Right cardiac atrium (tissue), 5 donors: ENCODE measurements at regions not wholly inside any gene's neighbourhood (a gene's known extent, or its start where the extent isn't known, plus 50 kb on each side); places are given as distances from the start of the nearest gene placed in this dataset.
"Not testable (repeated sequence)": the region's sequence is repeated elsewhere in the genome, so short reads cannot be mapped to it uniquely, and the experiment has no call there.

Experiments
- ATAC-seq, 2 donors: fragments of 200-7000 bp; cut with Tn5 transposase; one replicate each; pipeline versions ENCODE4 v1.8.0 to v1.9.1; 2020; ENCODE audit warnings: moderate library complexity in 2 of 2, mild to moderate bottlenecking in 1 of 2
- DNase-seq, 3 donors: peaks; one replicate each; pipeline ENCODE4 v3.0.0-alpha.2; 2020
- H3K27ac ChIP-seq: one replicate; pipeline ENCODE4 v1.5.1; 2013; ENCODE audit warnings: mild to moderate bottlenecking, low read length, control low read depth, moderate library complexity
- H3K27me3 ChIP-seq: one replicate; pipeline ENCODE4 v1.6.1; 2013; ENCODE audit not compliant: control insufficient read depth, insufficient read depth
- H3K4me1 ChIP-seq: one replicate; pipeline ENCODE4 v1.6.1; 2013; ENCODE audit warnings: low read length; ENCODE audit not compliant: control insufficient read depth, insufficient read depth
- H3K4me3 ChIP-seq: one replicate; pipeline ENCODE4 v1.5.1; 2013; ENCODE audit warnings: low read length, control low read depth
- H3K9me3 ChIP-seq: one replicate; pipeline ENCODE4 v1.6.1; 2013; ENCODE audit warnings: low read length; ENCODE audit not compliant: control insufficient read depth
- WGBS: extraction: QIAGEN DNeasy Blood & Tissue Kit; methylation state at CpG from one replicate; pipeline ENCODE4 v1.1.7; 2013; 5-methylcytosine and 5-hydroxymethylcytosine counted together
- intact Hi-C, 4 donors: fragments of 100-400 bp; cut with DNase I; formaldehyde crosslinking; loops; one replicate each; pipeline versions ENCODE4 v1.11.0 to v1.14.0; 2022 to 2023
- donor health status: healthy with polysubstance abuse.
- donor health status: DM: no; HTN: yes; CAD: no.
- donor health status: DM: no; HTN: no; CAD: no.
- donor health status: DM: no; HTN: yes; CAD: no; lungs with severe emphysema.
- donor health status: DM: yes; HTN: yes; CAD: no.

DNA sequence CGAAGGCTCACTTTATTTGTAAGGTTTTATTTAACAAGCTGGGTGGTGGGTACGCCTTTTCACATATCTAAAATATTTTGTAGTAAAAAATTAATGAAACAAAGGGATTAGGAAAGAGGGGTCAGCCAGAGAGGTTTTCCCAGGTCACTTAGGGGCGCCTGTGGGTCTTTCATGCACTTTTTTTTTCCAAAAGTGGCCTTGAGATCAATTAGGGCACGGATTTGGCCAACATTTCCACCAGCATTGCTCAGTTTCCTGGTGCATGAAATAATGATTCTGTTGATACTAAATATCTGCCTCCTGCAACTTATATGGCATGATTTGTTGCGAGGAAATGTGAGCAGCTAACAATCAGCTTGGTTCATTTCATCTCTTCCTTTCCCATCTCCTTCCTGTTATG is 67.6 kb upstream of the ZCCHC2 start:
- ATAC-seq, result no peak
- Histone ChIP-seq H3K27me3 (no peaks in the 10 kb centered on the region), H3K9me3 (no peaks in the 10 kb centered on the region), H3K27ac (no peak overlapping the region), H3K4me3 (no peak overlapping the region), H3K4me1 (peaks cover 10% of the 10 kb centered on the region)
- intact Hi-C loops, result loop anchor here in 1 of 4 donors (10.0 kb wide), 1 partner anchor 60 kb away; no protein-coding TSS in a partner anchor
- DNase-seq, result no peak
- 55% methylated on average over 5 of the region's 5 CpGs for WGBS

DNA sequence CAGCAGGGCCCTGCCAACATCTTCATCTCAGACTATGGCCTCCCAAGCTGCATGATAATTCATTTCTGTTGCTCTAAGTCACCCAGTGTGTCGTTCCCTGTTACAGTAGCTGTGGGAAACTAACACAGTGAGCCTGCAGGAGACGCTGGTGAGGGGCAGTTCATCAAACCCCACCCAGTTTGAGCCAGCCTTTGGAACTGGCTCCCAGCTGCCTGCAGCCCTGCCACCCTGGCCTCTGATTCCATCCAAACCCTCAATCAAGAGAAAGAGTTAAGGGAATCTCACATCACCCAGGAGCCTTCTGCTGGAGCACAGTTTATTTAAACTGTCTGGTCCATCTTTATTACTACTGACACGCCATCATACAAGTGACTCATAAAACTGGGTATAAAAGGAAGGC is 64.9 kb upstream of the ZCCHC2 start:
- intact Hi-C loops, result loop anchor here in 1 of 4 donors (10.0 kb wide), 1 partner anchor 57 kb away; no protein-coding TSS in a partner anchor
- DNase-seq (no peak), ATAC-seq (no peak)
- H3K4me3 ChIP-seq, result no peak overlapping the region
- H3K9me3 ChIP-seq, result no peaks in the 10 kb centered on the region
- H3K4me1 ChIP-seq, result peaks cover 2% of the 10 kb centered on the region
- no peaks in the 10 kb centered on the region for H3K27me3 ChIP-seq
- H3K27ac ChIP-seq, result no peak overlapping the region
- 72% methylated on average over 3 of the region's 3 CpGs for WGBS

DNA sequence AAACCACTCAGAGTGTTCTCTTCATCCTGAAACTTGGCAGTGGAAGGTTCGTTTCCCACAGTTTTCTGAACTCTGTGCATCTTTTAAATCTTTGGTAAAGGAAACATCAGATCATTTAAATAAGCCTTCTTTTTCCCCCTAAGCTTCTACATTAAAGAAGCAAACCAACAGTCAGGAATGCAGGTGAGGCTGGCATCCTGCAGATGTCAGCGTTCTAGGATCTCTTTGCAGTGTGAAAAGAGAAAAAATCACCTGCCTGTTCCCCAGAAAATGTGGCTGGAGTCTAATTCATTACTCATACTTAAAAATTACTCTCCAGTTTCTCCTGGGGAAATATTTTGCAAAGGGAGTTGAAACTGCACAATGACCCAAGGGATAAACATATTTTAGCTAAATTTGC is 64.5 kb upstream of the ZCCHC2 start:
- intact Hi-C loops, result loop anchor here in 1 of 4 donors (10.0 kb wide), 1 partner anchor 56 kb away; no protein-coding TSS in a partner anchor
- Histone ChIP-seq H3K4me1 (peaks cover 2% of the 10 kb centered on the region), H3K4me3 (no peak overlapping the region), H3K9me3 (no peaks in the 10 kb centered on the region), H3K27me3 (no peaks in the 10 kb centered on the region), H3K27ac (no peak overlapping the region)
- ATAC-seq, result no peak
- WGBS, result 75% methylated on average over 2 of the region's 2 CpGs
- no peak for DNase-seq

DNA sequence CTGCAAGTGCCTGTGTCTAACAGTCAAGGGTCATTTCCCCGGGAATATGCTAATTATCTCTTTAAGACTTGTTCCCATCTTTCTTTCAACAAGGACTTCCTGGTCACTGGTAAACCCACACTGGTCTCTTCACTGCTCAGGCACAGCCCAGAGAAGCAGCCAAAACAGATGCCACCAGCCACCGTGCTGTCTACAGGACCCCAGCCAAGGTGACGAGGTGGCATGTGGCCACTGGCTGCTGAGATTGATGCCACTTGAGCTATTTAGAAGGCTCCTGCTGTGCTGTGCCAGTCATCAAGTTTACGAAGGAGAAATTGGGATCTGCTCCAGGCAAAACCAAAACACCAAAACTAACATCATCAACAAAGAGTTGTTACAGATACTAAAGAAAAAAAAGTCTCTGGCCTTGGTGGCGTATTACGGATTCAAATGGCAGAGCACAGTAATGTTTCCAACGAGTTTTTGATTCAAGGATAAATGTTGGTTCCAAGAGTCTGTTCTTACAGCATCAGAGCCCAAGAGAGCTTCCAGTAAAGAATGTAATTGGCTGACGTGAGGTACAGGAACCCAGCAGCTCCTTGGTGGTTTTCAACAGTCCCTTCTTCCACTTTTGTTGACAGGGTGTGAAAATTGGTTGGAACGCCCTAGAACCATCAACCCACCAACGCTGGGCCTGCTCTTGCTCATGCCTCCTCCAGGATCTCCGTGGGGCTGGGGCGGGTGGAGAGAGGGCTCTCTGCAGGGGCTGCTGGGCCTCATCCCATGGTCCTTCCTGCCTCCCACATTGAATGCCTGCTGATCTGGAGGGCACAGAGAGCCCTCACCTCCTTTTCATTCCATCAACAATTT is 63.7 kb upstream of the ZCCHC2 start:
- WGBS, result 70% methylated on average over 12 of the region's 12 CpGs
- intact Hi-C loops, result loop anchor here in 1 of 4 donors (10.0 kb wide), 1 partner anchor 56 kb away; no protein-coding TSS in a partner anchor
- Histone ChIP-seq H3K4me3 (no peak overlapping the region), H3K27ac (no peak overlapping the region), H3K27me3 (no peaks in the 10 kb centered on the region), H3K4me1 (peaks cover 2% of the 10 kb centered on the region), H3K9me3 (no peaks in the 10 kb centered on the region)
- peak; percentile 61 to 72 for ATAC-seq
- DNase-seq, result peak; percentile 28 to 72 (median 65)

DNA sequence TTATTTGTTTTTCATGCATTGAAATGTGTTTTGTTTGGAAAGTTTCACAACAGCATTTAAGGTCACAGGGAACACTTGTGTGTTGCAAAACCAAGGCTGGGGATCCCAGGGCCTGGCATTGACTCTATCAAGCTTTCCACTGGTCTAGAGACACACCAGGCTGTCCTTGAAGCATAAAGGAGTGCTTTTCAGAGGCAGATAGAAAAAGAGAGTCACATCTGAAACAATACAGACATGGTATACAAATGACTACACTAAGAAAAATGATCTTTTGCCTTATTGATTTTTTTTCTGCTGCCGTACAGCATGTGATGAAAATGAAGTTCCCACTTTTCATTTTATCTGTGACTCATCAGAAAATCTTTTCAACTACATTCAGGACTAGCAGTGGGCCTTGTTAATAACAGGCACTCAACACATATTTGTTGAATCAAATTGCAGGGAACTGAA is 61.9 kb upstream of the ZCCHC2 start:
- Histone ChIP-seq H3K27me3 (no peaks in the 10 kb centered on the region), H3K4me1 (peaks cover 2% of the 10 kb centered on the region), H3K4me3 (no peak overlapping the region), H3K9me3 (no peaks in the 10 kb centered on the region), H3K27ac (no peak overlapping the region)
- peak; percentile 65 to 76 for ATAC-seq
- peak in 2 of 3 donors; percentile 34 to 71 for DNase-seq
- intact Hi-C loops, result no loop called here
- WGBS, result 62% methylated on average over 1 of the region's 1 CpG

DNA sequence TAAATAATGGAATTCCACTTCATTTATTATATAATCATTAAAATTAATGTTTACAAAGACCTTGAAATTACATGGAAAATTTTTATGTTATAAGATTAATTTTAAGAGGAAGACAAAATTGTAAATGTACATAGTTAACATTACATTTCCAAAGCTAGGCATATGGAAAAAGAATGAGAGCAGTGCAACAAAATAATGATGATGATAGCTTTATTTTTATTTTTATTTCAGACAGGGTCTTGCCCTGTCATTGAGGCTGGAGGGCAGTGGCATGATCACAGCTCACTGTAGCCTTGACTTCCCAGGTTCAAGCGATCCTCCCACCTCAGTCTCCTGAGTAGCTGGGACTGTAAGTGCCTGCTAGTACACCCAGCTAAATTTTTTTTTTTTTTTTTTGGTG is 61.2 kb upstream of the ZCCHC2 start:
- 98% methylated on average over 1 of the region's 1 CpG for WGBS
- H3K4me1 ChIP-seq, result peaks cover 2% of the 10 kb centered on the region
- DNase-seq (no peak), ATAC-seq (no peak)
- H3K27me3 ChIP-seq, result no peaks in the 10 kb centered on the region
- intact Hi-C loops, result no loop called here
- H3K4me3 ChIP-seq, result no peak overlapping the region
- no peaks in the 10 kb centered on the region for H3K9me3 ChIP-seq
- no peak overlapping the region for H3K27ac ChIP-seq

DNA sequence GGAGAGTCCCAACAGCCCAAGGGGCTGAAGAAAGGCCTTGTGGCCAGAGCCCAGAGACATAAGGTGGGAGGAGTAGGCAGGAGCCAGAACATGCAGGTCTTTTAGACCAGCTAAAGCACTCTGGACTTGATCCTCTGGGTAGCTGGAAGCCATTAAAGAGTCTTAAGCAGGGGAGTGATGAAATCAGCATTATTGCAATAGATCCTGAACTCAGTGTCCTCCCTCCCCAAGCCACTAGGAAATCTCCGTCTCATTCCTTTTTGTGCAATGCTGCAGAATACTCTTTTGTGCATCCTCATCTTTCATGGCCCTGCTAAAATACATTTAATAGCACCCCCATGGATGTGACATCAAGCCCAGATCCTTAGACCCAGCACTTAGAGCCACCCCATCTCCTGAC is 58.6 kb upstream of the ZCCHC2 start:
- no peak overlapping the region for H3K27ac ChIP-seq
- H3K4me3 ChIP-seq, result no peak overlapping the region
- intact Hi-C loops, result no loop called here
- no peak for ATAC-seq
- no peaks in the 10 kb centered on the region for H3K27me3 ChIP-seq
- no peaks in the 10 kb centered on the region for H3K4me1 ChIP-seq
- 80% methylated on average over 1 of the region's 1 CpG for WGBS
- no peaks in the 10 kb centered on the region for H3K9me3 ChIP-seq
- no peak for DNase-seq

DNA sequence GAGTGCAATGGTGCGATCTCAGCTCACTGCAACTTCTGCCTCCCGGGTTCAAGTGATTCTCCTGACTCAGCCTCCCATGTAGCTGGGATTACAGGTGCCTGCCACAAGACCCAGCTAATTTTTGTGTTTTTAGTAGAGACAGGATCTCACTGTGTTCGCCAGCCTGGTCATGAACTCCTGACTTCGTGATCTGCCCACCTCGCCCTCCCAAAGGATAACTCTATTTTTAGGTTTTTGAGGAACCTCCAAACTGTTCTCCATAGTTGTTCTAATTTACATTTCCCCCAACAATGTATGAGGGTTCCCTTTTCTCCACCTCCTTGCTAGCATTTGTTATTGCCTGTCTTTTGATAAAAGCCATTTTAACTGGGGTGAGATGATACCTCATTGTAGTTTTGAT is 53.7 kb upstream of the ZCCHC2 start:
- H3K9me3 ChIP-seq, H3K27ac ChIP-seq, H3K4me3 ChIP-seq, H3K27me3 ChIP-seq, ATAC-seq, intact Hi-C loops, DNase-seq, H3K4me1 ChIP-seq: not testable (repeated sequence)
- WGBS, result 92% methylated on average over 5 of the region's 5 CpGs
